ENCODE measurements at regions not wholly inside any gene's neighbourhood (a gene's known extent, or its start where the extent isn't known, plus 50 kb on each side); places are given as distances from the start of the nearest gene placed in this dataset.
"Not testable (repeated sequence)": the region's sequence is repeated elsewhere in the genome, so short reads cannot be mapped to it uniquely, and the experiment has no call there.

DNA sequence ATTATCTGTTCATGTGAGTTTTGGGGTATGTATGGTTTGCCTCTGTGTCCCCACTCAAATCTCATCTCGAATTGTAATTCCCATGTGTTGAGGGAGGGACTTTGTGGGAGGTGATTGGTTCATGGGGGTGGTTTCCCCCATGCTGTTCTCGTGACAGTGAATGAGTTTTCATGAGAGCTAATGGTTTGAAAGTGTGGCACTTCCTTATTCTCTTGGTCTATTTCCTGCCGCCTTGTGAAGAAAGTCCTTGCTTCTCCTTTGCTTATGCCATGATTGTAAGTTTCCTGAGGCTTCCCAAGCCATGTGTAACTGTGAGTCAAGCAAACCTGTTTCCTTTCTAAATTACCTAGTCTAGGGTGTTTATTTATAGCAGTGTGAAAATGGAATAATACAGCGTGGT, 128.1 kb upstream of the HS3ST4 start:
- TF ChIP-seq POLR2A (IDR thresholded peaks at IDR 0.05; ENCODE audit: low read depth, low read length) (no peak), TAF1 (IDR thresholded peaks at IDR 0.05; ENCODE audit: borderline replicate concordance, low read depth, low read length) (no peak), POLR2AphosphoS5 (IDR thresholded peaks at IDR 0.05; ENCODE audit: low read depth, low read length) (no peak)
- DNase-seq (ENCODE audit: insufficient read length) (no peak), FAIRE-seq (no peak)

DNA sequence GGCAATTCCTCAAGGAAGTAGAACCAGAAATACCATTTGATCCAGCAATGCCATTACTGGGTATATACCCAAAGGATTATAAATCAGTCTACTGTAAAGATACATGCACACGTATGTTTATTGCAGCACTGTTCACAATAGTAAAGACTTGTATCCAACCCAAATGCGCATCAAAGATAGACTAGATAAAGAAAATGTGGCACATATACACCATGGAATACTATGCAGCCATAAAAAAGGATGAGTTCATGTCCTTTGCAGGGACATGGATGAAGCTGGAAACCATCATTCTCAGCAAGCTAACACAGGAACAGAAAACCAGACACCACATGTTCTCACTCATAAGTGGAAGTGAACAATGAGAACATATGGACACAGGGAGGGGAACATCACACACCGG, 130.0 kb upstream of the HS3ST4 start:
- DNase-seq (ENCODE audit: insufficient read length); FAIRE-seq: not testable (repeated sequence)

DNA sequence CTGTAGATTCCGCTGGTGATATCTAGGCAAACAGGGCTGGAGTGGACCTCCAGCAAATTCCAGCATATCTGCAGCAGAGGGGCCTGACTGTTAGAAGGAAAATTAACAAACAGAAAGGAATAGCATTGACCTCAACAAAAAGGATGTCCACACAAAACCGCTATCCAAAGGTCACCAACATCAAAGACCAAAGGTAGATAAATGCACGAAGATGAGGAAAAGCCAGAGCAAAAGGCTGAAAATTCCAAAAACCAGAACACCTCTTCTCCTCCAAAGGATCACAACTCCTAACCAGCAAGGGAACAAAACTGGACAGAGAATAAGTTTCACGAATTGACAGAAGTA, 134.8 kb upstream of the HS3ST4 start:
- not testable (repeated sequence) for FAIRE-seq

DNA sequence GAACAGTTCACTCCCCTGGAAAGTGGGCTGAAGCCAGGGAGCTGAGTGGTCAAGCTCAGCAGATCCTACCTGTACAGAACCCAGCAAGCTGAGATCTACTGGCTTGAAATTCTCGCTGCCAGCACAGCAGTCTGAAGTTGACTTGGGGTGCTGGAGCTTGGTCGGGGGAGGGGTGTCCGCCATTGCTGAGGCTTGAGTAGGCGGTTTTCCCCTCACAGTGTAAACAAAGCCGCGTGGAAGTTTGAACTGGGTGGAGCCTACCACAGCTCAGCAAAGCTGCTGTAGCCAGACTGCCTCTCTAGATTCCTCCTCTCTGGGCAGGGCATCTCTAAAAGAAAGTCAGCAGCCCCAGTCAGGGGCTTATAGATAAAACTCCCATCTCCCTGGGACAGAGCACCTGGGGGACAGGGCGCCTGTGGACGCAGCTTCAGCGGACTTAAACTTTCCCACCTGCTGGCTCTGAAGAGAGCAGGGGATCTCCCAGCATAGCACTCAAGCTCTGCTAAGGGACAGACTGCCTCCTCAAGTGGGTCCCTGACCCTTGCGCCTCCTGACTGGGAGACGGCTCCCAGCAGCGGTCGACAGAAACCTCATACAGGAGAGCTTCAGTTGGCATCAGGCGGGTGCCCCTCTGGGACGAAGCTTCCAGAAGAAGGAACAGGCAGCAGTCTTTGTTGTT, 135.3 kb upstream of the HS3ST4 start:
- DNase-seq (ENCODE audit: insufficient read length); FAIRE-seq: not testable (repeated sequence)

More for the DNA sequence above, 134.8 kb upstream of the HS3ST4 start:
- not testable (repeated sequence) for DNase-seq (ENCODE audit: insufficient read length)

DNA sequence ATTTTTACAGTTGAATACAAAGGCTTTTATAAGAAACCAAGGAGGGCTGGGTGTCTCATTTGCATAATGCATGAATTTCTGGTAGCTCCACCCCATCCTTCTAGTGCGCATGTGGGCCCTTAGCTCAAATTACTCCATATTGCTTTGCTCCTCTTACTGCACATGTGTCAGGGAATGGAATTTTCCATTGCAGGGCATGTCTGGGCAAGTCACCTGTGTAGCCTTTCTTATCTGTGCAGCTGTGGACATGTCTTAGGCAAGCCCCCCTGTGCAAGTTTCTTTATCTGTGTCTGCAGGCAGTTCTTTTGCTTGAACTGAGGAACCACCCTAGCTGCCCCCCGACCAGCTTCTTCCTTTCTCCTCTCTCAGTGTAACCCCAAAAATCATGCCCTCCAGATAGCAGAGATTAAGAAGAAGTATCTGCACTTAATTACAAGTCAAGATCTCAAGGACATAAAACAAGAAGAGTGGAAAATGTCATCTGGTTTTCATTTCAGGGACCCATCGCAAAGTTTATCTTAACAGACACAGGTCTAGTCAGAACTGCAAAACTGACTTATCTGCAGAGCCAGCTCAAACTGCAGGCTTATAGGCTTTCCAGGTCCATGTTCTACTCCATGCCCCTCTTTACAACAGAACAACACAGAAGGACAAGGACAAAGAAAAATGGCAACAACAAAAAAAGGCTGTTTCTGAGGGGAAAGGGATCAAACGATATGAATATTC, 137.9 kb upstream of the HS3ST4 start:
- TF ChIP-seq TAF1 (IDR thresholded peaks at IDR 0.05; ENCODE audit: borderline replicate concordance, low read depth, low read length) (no peak), POLR2A (IDR thresholded peaks at IDR 0.05; ENCODE audit: low read depth, low read length) (no peak), POLR2AphosphoS5 (IDR thresholded peaks at IDR 0.05; ENCODE audit: low read depth, low read length) (no peak)
- no peak for FAIRE-seq
- DNase-seq (ENCODE audit: insufficient read length), result no peak

DNA sequence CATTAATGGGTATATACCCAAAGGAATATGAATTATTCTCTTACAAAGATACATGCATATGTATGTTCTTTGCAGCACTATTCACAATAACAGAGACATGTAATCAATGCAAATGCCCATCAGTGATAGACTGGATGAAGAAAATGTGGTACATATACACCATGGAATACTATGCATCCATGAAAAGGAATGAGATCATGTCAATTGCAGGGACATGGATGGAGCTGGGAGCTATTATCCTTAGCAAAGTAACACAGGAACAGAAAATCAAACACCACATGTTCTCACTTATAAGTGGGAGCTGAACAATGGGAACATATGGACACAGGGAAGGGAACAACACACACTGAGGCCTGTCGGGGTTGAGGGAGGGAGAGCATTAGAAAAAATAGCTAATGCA, 141.1 kb upstream of the HS3ST4 start:
- DNase-seq (ENCODE audit: insufficient read length) (no peak), FAIRE-seq (no peak)
- TF ChIP-seq TAF1 (IDR thresholded peaks at IDR 0.05; ENCODE audit: borderline replicate concordance, low read depth, low read length), result no peak
- TF ChIP-seq POLR2A (IDR thresholded peaks at IDR 0.05; ENCODE audit: low read depth, low read length), result no peak
- no peak for TF ChIP-seq POLR2AphosphoS5 (IDR thresholded peaks at IDR 0.05; ENCODE audit: low read depth, low read length)

DNA sequence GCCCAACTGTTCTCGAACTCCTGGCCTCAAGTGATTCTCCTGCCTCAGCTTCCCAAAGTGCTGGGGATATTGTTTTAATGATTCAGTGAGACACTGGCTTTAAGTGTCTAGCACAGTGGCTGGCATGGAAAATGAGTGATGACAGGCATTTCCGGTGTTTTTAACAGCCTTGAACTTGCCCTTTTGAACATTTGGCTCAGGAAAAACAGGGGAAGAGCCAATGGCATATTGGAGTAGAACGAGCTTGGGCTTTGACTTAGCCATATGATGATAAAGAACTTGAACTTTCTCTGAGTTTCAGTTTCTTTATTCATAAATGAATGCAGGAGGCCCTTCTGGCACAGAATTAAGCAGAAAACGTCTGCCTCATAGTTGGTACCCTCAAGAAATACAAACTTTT, 145.0 kb upstream of the HS3ST4 start:
- TF ChIP-seq TAF1 (IDR thresholded peaks at IDR 0.05; ENCODE audit: borderline replicate concordance, low read depth, low read length) (no peak), POLR2A (IDR thresholded peaks at IDR 0.05; ENCODE audit: low read depth, low read length) (no peak), POLR2AphosphoS5 (IDR thresholded peaks at IDR 0.05; ENCODE audit: low read depth, low read length) (no peak)
- no peak for DNase-seq (ENCODE audit: insufficient read length)
- no peak for FAIRE-seq

DNA sequence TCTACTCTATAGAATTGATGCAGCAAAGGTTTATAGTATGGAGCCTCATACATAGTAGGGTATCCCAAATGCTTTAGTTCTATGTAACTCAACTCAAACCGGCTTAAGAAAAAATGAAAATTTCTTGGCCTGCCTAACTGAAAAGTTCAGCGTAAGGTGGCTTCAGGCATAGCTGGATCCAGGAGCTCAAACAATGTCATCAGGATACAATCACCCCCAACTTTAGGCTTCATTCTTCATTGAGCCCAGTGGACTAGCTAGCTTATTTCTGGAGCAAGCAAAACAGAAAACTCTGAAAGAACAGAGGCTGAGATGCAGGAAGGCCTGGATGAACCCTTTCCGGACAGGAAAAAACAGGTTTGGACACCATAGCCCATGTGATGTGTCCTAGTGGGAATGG, 147.5 kb upstream of the HS3ST4 start:
- FAIRE-seq (no peak), DNase-seq (ENCODE audit: insufficient read length) (no peak)
- TF ChIP-seq POLR2A (IDR thresholded peaks at IDR 0.05; ENCODE audit: low read depth, low read length), result no peak
- no peak for TF ChIP-seq TAF1 (IDR thresholded peaks at IDR 0.05; ENCODE audit: borderline replicate concordance, low read depth, low read length)
- TF ChIP-seq POLR2AphosphoS5 (IDR thresholded peaks at IDR 0.05; ENCODE audit: low read depth, low read length), result no peak

DNA sequence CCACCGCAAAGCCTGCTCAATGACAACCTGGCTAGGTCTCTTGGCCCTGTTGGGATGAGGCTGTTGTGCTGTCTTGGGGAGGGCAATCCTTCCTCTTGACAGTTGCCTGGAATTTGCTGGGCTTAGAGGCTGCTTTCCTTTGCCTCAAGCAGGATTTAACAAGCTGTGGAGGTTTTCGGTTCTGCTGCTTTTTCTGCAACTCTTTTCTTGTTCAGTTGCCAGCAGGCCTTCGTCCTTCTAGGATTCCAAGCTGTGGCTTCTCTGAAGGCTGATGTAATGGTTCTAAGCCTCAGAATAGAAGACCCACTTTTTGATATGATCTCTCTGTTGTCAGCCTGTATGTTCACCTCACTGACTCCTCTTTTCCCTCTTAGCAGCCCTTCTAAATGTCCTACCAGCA, 149.5 kb upstream of the HS3ST4 start:
- no peak for FAIRE-seq
- TF ChIP-seq POLR2AphosphoS5 (IDR thresholded peaks at IDR 0.05; ENCODE audit: low read depth, low read length), result no peak
- no peak for TF ChIP-seq TAF1 (IDR thresholded peaks at IDR 0.05; ENCODE audit: borderline replicate concordance, low read depth, low read length)
- no peak for TF ChIP-seq POLR2A (IDR thresholded peaks at IDR 0.05; ENCODE audit: low read depth, low read length)

DNA sequence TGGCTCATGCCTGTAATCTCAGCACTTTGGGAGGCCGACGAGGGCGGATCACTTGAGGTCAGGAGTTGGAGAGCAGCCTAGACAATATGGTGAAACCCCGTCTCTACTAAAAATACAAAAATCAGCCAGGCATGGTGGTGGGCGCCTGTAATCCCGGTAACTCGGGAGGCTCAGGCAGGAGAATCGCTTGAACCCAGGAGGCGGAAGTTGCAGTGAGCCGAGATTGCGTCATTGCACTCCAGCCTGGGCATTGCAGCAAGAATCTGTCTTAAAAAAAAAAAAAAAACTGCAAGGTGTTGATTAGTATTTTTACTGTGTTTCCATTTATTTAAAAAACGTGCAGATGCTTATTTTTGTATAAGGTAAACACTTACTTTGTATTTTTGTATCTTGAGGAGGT, 152.0 kb upstream of the HS3ST4 start:
- DNase-seq (ENCODE audit: insufficient read length); FAIRE-seq: not testable (repeated sequence)

More for the DNA sequence above, 149.5 kb upstream of the HS3ST4 start:
- no peak for DNase-seq (ENCODE audit: insufficient read length)

DNA sequence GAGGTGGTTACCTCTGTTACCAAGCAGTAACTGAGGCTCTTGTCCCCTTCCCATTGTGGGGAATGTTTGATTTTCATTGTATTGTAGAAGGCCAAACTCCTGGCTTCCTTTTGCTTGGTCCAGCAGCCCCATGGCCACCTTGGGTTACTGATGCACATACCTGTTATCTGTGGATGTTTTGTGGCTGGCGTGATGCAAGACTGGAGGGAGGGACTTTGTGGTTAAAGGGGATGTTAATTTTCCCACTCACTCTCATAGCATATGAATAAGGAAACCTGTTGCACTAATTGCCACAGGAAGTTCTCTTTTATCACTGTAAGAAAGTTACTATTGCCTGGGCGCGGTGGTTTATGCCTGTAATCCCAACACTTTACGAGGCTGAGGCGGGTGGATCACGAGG, 168.6 kb upstream of the HS3ST4 start:
- no peak for TF ChIP-seq POLR2A (IDR thresholded peaks at IDR 0.05; ENCODE audit: low read depth, low read length)
- TF ChIP-seq POLR2AphosphoS5 (IDR thresholded peaks at IDR 0.05; ENCODE audit: low read depth, low read length), result no peak
- TF ChIP-seq TAF1 (IDR thresholded peaks at IDR 0.05; ENCODE audit: borderline replicate concordance, low read depth, low read length), result no peak
- DNase-seq (ENCODE audit: insufficient read length) (no peak), FAIRE-seq (no peak)

DNA sequence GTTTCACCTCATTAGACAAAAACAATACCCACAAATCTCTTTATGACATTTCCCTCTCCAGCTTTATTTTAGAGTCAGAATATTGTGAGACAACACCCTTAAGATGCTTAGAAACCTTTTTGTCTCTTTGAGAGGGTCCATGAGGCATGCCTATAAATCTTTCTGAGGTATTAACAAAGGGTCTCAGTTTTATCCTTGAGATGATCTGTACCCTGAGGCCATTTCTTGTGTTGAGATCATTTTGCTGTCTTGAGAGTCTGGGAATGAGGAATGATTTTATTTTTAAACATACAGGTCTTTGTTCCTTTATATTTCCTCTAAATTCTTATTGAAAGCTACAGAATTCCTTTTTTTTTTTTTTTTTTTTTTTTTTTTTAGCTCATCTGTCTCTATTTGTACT, 179.7 kb upstream of the HS3ST4 start:
- TF ChIP-seq POLR2AphosphoS5 (IDR thresholded peaks at IDR 0.05; ENCODE audit: low read depth, low read length), result no peak
- TF ChIP-seq POLR2A (IDR thresholded peaks at IDR 0.05; ENCODE audit: low read depth, low read length), result no peak
- no peak for FAIRE-seq
- DNase-seq (ENCODE audit: insufficient read length), result no peak

DNA sequence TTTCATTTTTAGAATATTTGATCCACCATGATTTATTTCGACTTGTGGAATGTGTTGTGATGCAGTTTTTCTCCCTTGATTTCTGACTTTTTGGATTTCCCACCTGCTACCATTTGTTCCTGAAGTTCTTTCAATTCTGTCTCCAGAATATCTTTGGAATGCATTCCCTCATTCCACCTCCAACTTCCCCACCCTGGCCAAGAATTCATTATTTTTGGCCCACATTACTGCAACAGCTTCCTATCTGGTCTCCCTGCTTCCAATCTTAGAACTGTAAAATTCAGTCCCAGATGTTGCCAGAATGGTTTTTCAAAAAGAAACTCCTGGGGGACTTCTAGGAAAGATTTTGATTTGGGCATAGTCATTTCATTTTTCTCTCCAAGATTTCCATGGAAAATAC, 182.3 kb upstream of the HS3ST4 start:
- FAIRE-seq, result no peak
- no peak for DNase-seq (ENCODE audit: insufficient read length)
- TF ChIP-seq TAF1 (IDR thresholded peaks at IDR 0.05; ENCODE audit: borderline replicate concordance, low read depth, low read length) (no peak), POLR2A (IDR thresholded peaks at IDR 0.05; ENCODE audit: low read depth, low read length) (no peak), POLR2AphosphoS5 (IDR thresholded peaks at IDR 0.05; ENCODE audit: low read depth, low read length) (no peak)
